ENCODE measurements at regions not wholly inside any gene's neighbourhood (a gene's known extent, or its start where the extent isn't known, plus 50 kb on each side); places are given as distances from the start of the nearest gene placed in this dataset.

DNA sequence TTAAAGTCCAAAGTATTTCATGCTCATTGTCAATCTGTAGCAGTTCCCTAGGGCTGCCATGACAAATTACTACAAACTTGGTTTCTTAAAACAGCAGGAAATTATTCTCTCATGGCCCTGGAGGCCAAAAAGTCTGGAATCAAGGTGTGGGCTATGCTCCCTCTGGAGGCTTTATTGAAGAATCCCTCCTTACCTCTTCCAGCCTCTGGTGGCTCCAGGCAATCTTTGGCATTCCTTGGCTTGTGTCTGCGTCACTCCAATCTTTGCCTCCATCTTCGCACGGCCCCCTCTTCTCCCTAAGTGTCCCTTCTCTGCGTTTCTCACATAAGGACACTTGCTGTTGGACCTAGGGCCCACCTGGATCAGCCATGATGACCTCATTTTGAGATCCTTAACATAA lies 170.4 kb downstream of the SMIM20 start:
- DNase-seq (ENCODE audit: low read depth) = no peak
- Histone ChIP-seq H3K27me3 (replicated peaks; ENCODE audit: control insufficient read depth, insufficient read depth, low read length) (no peaks in the 10 kb centered on the region), H3K4me3 (ENCODE audit: low read length) (no peak overlapping the region), H3K4me1 (ENCODE audit: control insufficient read depth, insufficient read depth, low read length) (peaks cover 32% of the 10 kb centered on the region), H3K9ac (ENCODE audit: low read length) (no peak overlapping the region), H3K36me3 (ENCODE audit: control insufficient read depth, insufficient read depth, low read length, severe bottlenecking) (no peaks in the 10 kb centered on the region), H3K9me3 (ENCODE audit: control insufficient read depth, low read length) (no peaks in the 10 kb centered on the region)

DNA sequence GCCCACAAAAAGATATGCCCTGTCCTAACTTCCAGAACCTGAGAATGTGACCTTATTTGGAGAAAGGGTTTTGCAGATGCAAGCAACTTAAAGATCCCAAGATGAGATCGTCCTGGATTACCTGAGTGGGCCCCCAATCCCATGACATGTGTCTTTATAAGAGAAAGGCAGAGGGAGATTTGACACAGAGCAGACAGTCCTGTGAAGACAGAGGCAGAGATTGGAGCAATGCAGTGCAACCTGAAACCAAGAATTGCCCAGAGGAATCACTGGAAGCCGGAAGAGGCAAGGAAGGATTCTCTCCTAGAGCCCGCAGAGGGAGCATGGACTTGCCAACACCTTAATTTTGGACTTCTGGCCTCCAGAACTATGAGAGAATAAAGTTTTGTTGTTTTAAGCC lies 171.5 kb downstream of the SMIM20 start:
- DNase-seq (ENCODE audit: low read depth) = no peak
- Histone ChIP-seq H3K4me3 (ENCODE audit: low read length) (no peak overlapping the region), H3K27me3 (replicated peaks; ENCODE audit: control insufficient read depth, insufficient read depth, low read length) (no peaks in the 10 kb centered on the region), H3K9me3 (ENCODE audit: control insufficient read depth, low read length) (peaks cover 4% of the 10 kb centered on the region), H3K36me3 (ENCODE audit: control insufficient read depth, insufficient read depth, low read length, severe bottlenecking) (no peaks in the 10 kb centered on the region), H3K4me1 (ENCODE audit: control insufficient read depth, insufficient read depth, low read length) (peaks cover 32% of the 10 kb centered on the region), H3K9ac (ENCODE audit: low read length) (no peak overlapping the region)

DNA sequence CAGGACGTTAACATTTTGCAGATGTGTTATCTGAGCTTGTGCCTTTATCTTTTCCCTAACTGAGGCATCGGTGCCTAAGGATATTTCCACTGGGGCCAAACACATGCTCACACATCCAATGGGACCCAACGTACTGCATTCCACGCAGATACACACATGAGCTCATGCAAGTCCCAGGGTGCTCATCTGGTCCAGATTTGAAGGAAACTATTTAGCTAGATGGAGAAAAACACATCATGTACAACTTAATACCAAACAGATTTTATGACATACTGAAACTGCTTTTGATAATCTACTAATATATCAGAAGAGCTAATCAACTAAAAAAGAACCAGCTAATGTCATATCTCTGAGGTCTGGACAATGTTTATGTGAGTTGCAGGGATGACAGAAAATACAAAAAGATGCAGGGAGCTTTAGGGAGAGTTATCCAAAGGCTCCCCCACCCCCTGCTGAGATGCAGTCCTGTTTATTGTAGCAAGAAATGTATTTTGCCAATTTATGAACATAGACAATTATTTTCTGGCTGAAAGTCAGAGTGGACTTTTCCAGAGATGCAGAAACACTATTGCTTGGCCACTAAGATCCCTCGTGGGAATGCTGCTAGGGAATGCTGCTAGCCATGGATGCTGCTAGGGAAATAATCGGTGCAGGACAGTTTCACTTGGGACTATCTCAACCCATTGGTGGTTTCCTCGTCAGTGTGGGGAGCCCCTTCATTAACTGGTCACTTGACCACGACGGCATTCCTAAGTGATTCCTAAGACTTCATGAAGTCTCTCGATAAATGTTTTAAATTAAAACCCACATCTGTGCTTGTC lies 172.8 kb downstream of the SMIM20 start:
- H3K27me3 ChIP-seq (replicated peaks; ENCODE audit: control insufficient read depth, insufficient read depth, low read length) = no peaks in the 10 kb centered on the region
- H3K4me3 ChIP-seq (ENCODE audit: low read length) = no peak overlapping the region
- H3K9me3 ChIP-seq (ENCODE audit: control insufficient read depth, low read length) = peaks cover 10% of the 10 kb centered on the region
- no peak for DNase-seq (ENCODE audit: low read depth)
- H3K36me3 ChIP-seq (ENCODE audit: control insufficient read depth, insufficient read depth, low read length, severe bottlenecking) = no peaks in the 10 kb centered on the region
- H3K9ac ChIP-seq (ENCODE audit: low read length) = no peak overlapping the region
- H3K4me1 ChIP-seq (ENCODE audit: control insufficient read depth, insufficient read depth, low read length) = peaks cover 32% of the 10 kb centered on the region

DNA sequence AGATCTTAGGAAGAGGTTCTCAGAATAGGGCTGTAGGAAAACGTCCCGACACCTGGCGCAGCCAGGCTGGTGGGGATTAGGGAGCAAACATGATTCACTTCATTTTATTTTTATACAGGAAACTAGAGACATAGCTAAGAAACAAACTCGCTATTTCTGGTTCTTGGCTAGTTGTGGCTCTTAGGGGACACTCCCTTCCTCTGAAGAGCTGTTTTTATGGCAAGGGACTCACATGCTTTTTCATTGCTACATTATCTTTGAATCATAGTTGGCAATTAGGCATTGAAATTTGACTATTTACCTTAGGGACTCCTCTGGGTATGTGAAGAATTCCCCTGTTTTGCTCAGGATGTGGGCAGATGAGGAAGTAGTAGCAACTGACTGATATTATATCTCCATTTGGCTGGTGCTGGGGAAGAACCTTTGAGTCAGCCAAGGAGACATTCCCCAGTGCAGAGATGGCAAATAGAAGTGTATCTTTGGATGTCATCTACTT lies 174.5 kb downstream of the SMIM20 start:
- Histone ChIP-seq H3K4me1 (ENCODE audit: control insufficient read depth, insufficient read depth, low read length) (peaks cover 32% of the 10 kb centered on the region), H3K27me3 (replicated peaks; ENCODE audit: control insufficient read depth, insufficient read depth, low read length) (no peaks in the 10 kb centered on the region), H3K9ac (ENCODE audit: low read length) (peak overlapping the region; percentile 45), H3K4me3 (ENCODE audit: low read length) (peak overlapping the region; percentile 1), H3K36me3 (ENCODE audit: control insufficient read depth, insufficient read depth, low read length, severe bottlenecking) (no peaks in the 10 kb centered on the region), H3K9me3 (ENCODE audit: control insufficient read depth, low read length) (peaks cover 10% of the 10 kb centered on the region)
- peak; percentile 26 for DNase-seq (ENCODE audit: low read depth)

DNA sequence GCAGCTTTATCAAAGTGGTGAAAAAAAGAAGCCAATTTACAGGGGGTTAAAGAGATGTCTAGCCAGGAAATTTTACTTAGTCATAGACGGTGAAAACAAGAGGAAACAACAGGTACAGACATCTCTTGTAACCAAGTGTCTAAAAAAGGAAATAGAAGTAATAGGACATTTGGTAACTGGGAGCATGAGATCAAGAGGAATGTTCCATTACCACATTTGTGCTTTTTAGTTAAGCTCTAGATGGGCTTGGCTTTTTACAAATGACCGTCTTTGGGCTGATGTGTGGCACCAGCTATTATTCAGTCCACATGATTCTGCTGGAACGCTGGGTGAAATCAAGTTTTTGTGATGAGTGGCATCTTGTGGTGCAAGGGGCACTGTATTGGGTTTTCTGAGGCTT lies 179.5 kb downstream of the SMIM20 start:
- Histone ChIP-seq H3K9me3 (ENCODE audit: control insufficient read depth, low read length) (peaks cover 17% of the 10 kb centered on the region), H3K4me1 (ENCODE audit: control insufficient read depth, insufficient read depth, low read length) (no peaks in the 10 kb centered on the region), H3K9ac (ENCODE audit: low read length) (no peak overlapping the region), H3K36me3 (ENCODE audit: control insufficient read depth, insufficient read depth, low read length, severe bottlenecking) (no peaks in the 10 kb centered on the region), H3K4me3 (ENCODE audit: low read length) (no peak overlapping the region), H3K27me3 (replicated peaks; ENCODE audit: control insufficient read depth, insufficient read depth, low read length) (no peaks in the 10 kb centered on the region)
- DNase-seq (ENCODE audit: low read depth) = no peak

DNA sequence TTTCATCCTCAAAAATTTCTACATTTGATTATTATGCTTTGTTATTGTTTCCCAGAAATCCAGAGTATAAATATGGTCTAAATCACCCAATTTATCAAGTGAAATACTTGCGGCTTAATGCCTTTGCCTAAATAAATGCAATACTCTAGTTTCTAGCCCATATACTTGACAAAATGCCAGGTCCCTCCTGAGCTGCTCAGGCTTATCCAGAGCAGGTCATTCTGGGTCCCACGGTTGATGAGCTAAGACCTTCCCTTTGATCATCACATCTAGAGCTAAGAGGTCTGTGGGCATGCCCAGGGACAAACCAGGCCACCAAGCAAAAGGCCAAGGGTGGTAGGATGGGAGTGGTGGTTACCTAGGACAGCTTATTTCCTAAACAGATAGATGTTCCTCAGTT lies 180.1 kb downstream of the SMIM20 start:
- no peak for DNase-seq (ENCODE audit: low read depth)
- Histone ChIP-seq H3K4me1 (ENCODE audit: control insufficient read depth, insufficient read depth, low read length) (no peaks in the 10 kb centered on the region), H3K36me3 (ENCODE audit: control insufficient read depth, insufficient read depth, low read length, severe bottlenecking) (no peaks in the 10 kb centered on the region), H3K4me3 (ENCODE audit: low read length) (no peak overlapping the region), H3K9ac (ENCODE audit: low read length) (no peak overlapping the region), H3K9me3 (ENCODE audit: control insufficient read depth, low read length) (peaks cover 22% of the 10 kb centered on the region), H3K27me3 (replicated peaks; ENCODE audit: control insufficient read depth, insufficient read depth, low read length) (no peaks in the 10 kb centered on the region)

DNA sequence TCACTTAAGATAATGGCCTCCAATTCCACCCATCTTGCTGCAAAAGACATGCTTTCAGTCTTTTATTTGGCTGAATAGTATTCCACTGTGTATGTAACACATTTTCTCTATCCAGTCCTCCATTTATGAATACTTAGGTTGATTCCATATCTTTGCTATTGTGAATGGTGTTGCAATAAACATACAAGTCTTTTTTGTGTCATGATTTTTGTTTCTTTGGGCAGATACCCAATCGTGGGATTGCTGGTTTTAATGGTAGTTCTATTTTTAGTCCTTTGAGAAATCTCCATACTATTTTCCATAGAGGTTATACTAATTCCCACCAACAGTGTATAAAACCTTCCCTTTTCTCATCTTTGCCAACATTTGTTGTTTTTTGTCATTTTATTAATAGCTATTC lies 180.9 kb downstream of the SMIM20 start:
- H3K4me3 ChIP-seq (ENCODE audit: low read length) = no peak overlapping the region
- H3K9ac ChIP-seq (ENCODE audit: low read length) = no peak overlapping the region
- H3K4me1 ChIP-seq (ENCODE audit: control insufficient read depth, insufficient read depth, low read length) = no peaks in the 10 kb centered on the region
- no peaks in the 10 kb centered on the region for H3K27me3 ChIP-seq (replicated peaks; ENCODE audit: control insufficient read depth, insufficient read depth, low read length)
- peaks cover 27% of the 10 kb centered on the region for H3K9me3 ChIP-seq (ENCODE audit: control insufficient read depth, low read length)
- DNase-seq (ENCODE audit: low read depth) = no peak
- H3K36me3 ChIP-seq (ENCODE audit: control insufficient read depth, insufficient read depth, low read length, severe bottlenecking) = no peaks in the 10 kb centered on the region

DNA sequence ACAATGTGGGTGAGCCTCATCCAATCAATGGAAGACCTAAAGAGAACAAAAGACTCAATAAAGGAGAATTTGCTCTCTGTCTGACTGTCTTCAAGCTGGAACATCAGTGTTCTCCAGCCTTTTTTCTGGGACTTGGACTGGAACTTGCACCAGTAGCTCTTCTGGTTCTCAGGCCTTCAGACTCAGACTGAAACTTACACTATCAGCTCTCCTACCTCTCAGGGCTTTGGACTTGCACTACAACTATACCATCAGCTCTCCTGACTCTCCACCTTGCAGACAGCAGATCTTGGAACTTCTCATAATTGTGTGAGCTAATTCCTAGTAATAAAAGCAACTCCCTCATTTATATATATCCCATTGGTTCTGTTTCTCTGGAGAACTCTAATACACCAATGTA lies 185.9 kb downstream of the SMIM20 start:
- Histone ChIP-seq H3K4me3 (ENCODE audit: low read length) (no peak overlapping the region), H3K36me3 (ENCODE audit: control insufficient read depth, insufficient read depth, low read length, severe bottlenecking) (no peaks in the 10 kb centered on the region), H3K4me1 (ENCODE audit: control insufficient read depth, insufficient read depth, low read length) (peaks cover 5% of the 10 kb centered on the region), H3K9me3 (ENCODE audit: control insufficient read depth, low read length) (peaks cover 17% of the 10 kb centered on the region), H3K27me3 (replicated peaks; ENCODE audit: control insufficient read depth, insufficient read depth, low read length) (no peaks in the 10 kb centered on the region), H3K9ac (ENCODE audit: low read length) (no peak overlapping the region)
- no peak for DNase-seq (ENCODE audit: low read depth)

DNA sequence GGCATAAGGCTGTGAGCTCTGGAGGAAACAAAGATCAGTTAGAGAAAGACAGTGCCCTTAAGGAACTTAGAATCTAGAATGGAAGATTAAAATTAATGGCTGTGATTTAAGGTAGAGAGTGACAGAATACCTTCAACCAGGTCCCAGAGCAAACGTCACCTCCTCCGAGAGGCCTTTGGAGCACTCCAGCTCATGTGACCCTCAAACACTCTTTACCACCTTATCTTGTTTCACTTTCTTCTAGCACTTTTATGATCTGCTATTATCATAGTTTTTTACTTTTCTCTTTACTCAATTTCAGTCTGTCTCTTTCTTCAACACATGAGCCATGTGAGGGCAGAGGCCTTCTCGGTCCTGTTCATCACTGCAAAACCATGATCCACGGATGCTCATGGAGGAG lies 187.0 kb downstream of the SMIM20 start:
- H3K9ac ChIP-seq (ENCODE audit: low read length) = no peak overlapping the region
- H3K4me3 ChIP-seq (ENCODE audit: low read length) = no peak overlapping the region
- DNase-seq (ENCODE audit: low read depth) = no peak
- H3K9me3 ChIP-seq (ENCODE audit: control insufficient read depth, low read length) = peaks cover 17% of the 10 kb centered on the region
- H3K36me3 ChIP-seq (ENCODE audit: control insufficient read depth, insufficient read depth, low read length, severe bottlenecking) = no peaks in the 10 kb centered on the region
- peaks cover 16% of the 10 kb centered on the region for H3K4me1 ChIP-seq (ENCODE audit: control insufficient read depth, insufficient read depth, low read length)
- no peaks in the 10 kb centered on the region for H3K27me3 ChIP-seq (replicated peaks; ENCODE audit: control insufficient read depth, insufficient read depth, low read length)

DNA sequence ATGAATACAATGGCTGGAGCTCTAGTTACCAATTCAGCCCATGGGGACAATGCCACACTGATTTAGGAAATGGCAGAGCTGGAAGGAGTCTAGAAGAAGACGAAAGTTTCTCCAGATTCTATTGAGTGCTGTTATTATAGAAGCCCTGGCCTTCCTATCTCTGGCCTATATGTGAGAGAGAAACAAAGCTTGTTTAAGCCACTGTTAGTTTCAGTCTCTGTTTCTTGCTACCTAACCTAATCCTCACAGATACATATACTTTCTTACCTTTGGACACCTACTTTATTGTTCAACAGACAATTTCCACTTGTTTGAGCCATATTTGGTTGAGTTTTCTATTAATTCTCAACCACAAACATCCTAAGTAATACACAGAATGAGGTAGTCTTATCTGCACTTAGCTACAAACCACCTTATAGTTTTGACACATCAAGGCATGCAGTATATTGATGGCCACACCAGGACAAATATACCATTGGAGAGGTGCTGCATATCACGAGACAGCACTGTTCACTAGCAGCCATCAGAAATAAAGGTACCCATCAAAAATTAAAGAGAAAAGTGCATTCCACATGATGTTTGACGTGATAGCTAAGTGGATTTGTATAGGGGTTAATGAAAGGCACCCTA lies 190.2 kb downstream of the SMIM20 start:
- H3K9me3 ChIP-seq (ENCODE audit: control insufficient read depth, low read length) = peaks cover 10% of the 10 kb centered on the region
- H3K9ac ChIP-seq (ENCODE audit: low read length) = no peak overlapping the region
- DNase-seq (ENCODE audit: low read depth) = no peak
- no peak overlapping the region for H3K4me3 ChIP-seq (ENCODE audit: low read length)
- no peaks in the 10 kb centered on the region for H3K27me3 ChIP-seq (replicated peaks; ENCODE audit: control insufficient read depth, insufficient read depth, low read length)
- H3K36me3 ChIP-seq (ENCODE audit: control insufficient read depth, insufficient read depth, low read length, severe bottlenecking) = no peaks in the 10 kb centered on the region
- peaks cover 29% of the 10 kb centered on the region for H3K4me1 ChIP-seq (ENCODE audit: control insufficient read depth, insufficient read depth, low read length)

DNA sequence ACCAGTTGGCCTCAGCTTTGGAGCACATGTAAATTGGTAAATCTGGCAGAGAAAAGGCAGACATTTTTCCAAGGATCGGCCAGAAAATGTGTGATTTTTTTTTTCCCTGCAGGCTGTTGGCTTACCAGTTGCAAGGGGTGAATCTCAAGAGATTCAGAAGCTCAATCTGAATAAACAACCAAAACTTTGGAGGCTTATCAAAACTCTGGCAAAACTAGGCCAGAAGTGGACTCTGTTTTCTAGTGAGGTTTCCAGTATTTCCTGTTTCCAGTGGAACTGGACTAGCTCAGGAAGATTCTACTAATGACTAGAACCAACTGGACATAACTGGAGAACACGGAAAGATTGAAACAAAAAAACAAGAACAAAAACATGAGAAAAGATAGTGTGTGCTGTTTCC lies 191.3 kb downstream of the SMIM20 start:
- no peaks in the 10 kb centered on the region for H3K36me3 ChIP-seq (ENCODE audit: control insufficient read depth, insufficient read depth, low read length, severe bottlenecking)
- H3K9me3 ChIP-seq (ENCODE audit: control insufficient read depth, low read length) = peaks cover 13% of the 10 kb centered on the region
- peak overlapping the region; percentile 22 for H3K9ac ChIP-seq (ENCODE audit: low read length)
- no peak for DNase-seq (ENCODE audit: low read depth)
- peaks cover 29% of the 10 kb centered on the region for H3K4me1 ChIP-seq (ENCODE audit: control insufficient read depth, insufficient read depth, low read length)
- H3K4me3 ChIP-seq (ENCODE audit: low read length) = peak overlapping the region; percentile 47
- H3K27me3 ChIP-seq (replicated peaks; ENCODE audit: control insufficient read depth, insufficient read depth, low read length) = no peaks in the 10 kb centered on the region
